H9 (cell line): ENCODE measurements at regions not wholly inside any gene's neighbourhood (a gene's known extent, or its start where the extent isn't known, plus 50 kb on each side); places are given as distances from the start of the nearest gene placed in this dataset.
"Not testable (repeated sequence)": the region's sequence is repeated elsewhere in the genome, so short reads cannot be mapped to it uniquely, and the experiment has no call there.

ENCODE experiments used
- DNase-seq: peaks from one replicate; pipeline ENCODE4 v3.0.0-alpha.2; 2017
- H2AFZ ChIP-seq: one replicate; pipeline ENCODE4 v1.6.1; 2013; ENCODE audit warnings: mild to moderate bottlenecking, low read length, control low read depth, moderate library complexity
- H2AK5ac ChIP-seq: 2 replicates; pipeline ENCODE4 v1.6.1; 2013; ENCODE audit warnings: low read length, control low read depth, mixed read lengths; ENCODE audit not compliant: insufficient read length
- H2BK120ac ChIP-seq: one replicate; pipeline ENCODE4 v1.6.1; 2013; ENCODE audit warnings: low read depth, mild to moderate bottlenecking, low read length, control low read depth, inconsistent platforms; ENCODE audit not compliant: poor library complexity, severe bottlenecking
- H2BK12ac ChIP-seq: 2 replicates; pipeline ENCODE4 v1.6.1; 2013; ENCODE audit warnings: low read length, control low read depth, mixed read lengths, low read depth; ENCODE audit not compliant: insufficient read length
- H2BK15ac ChIP-seq: 2 replicates; pipeline ENCODE4 v1.6.1; 2013; ENCODE audit warnings: low read depth, low read length, control low read depth
- H2BK20ac ChIP-seq: one replicate; pipeline ENCODE4 v1.6.1; 2013; ENCODE audit warnings: low read depth, mild to moderate bottlenecking, low read length, control low read depth, inconsistent platforms; ENCODE audit not compliant: poor library complexity, severe bottlenecking
- H2BK5ac ChIP-seq: 2 replicates; pipeline ENCODE4 v1.6.1; 2013; ENCODE audit warnings: low read length, control low read depth, mixed read lengths; ENCODE audit not compliant: insufficient read length
- H3K14ac ChIP-seq: 2 replicates; pipeline ENCODE4 v1.6.1; 2013; ENCODE audit warnings: low read length, control low read depth; ENCODE audit not compliant: insufficient read depth
- H3K18ac ChIP-seq: 2 replicates; pipeline ENCODE4 v1.6.1; 2013; ENCODE audit warnings: low read depth, mild to moderate bottlenecking, mixed read lengths, low read length, control low read depth; ENCODE audit not compliant: insufficient read length
- H3K23ac ChIP-seq: 2 replicates; pipeline ENCODE4 v1.6.1; 2013; ENCODE audit warnings: low read length, control low read depth, mixed read lengths, low read depth; ENCODE audit not compliant: insufficient read length
- H3K23me2 ChIP-seq: 2 replicates; pipeline ENCODE4 v1.6.1; 2013; ENCODE audit warnings: low read depth, mild to moderate bottlenecking, mixed read lengths, low read length, control low read depth; ENCODE audit not compliant: insufficient read length, poor library complexity, severe bottlenecking
- H3K27ac ChIP-seq: 2 replicates; pipeline ENCODE4 v1.5.1; 2013; ENCODE audit warnings: low read length, control low read depth, mixed read lengths, low read depth; ENCODE audit not compliant: insufficient read length
- H3K27me3 ChIP-seq: 2 replicates; pipeline ENCODE4 v1.6.1; 2013; ENCODE audit warnings: low read length, control low read depth, inconsistent platforms; ENCODE audit not compliant: insufficient read depth
- H3K4ac ChIP-seq: 2 replicates; pipeline ENCODE4 v1.6.1; 2013; ENCODE audit warnings: low read depth, mild to moderate bottlenecking, control low read depth, inconsistent platforms, low read length, moderate library complexity
- H3K4me1 ChIP-seq: 2 replicates; pipeline ENCODE4 v1.6.1; 2013; ENCODE audit warnings: low read length, control low read depth, inconsistent platforms; ENCODE audit not compliant: insufficient read depth
- H3K4me2 ChIP-seq: 2 replicates; pipeline ENCODE4 v1.6.1; 2013; ENCODE audit warnings: low read length, control low read depth, mixed read lengths; ENCODE audit not compliant: insufficient read length, insufficient read depth
- H3K56ac ChIP-seq: 2 replicates; pipeline ENCODE4 v1.6.1; 2013; ENCODE audit warnings: low read depth, mild to moderate bottlenecking, mixed read lengths, low read length, control low read depth; ENCODE audit not compliant: insufficient read length
- H3K79me1 ChIP-seq: 2 replicates; pipeline ENCODE4 v1.6.1; 2013; ENCODE audit warnings: low read depth, mild to moderate bottlenecking, moderate library complexity, low read length, control low read depth, inconsistent platforms; ENCODE audit not compliant: insufficient read depth, poor library complexity, severe bottlenecking
- H3K79me2 ChIP-seq: 2 replicates; pipeline ENCODE4 v1.6.1; 2013; ENCODE audit warnings: low read length, control low read depth, inconsistent platforms; ENCODE audit not compliant: insufficient read depth
- H3K9ac ChIP-seq: 2 replicates; pipeline ENCODE4 v1.6.1; 2013; ENCODE audit warnings: low read length, control low read depth, mixed read lengths; ENCODE audit not compliant: insufficient read length; ENCODE audit errors: extremely low read depth
- H3K9me3 ChIP-seq: one replicate; pipeline ENCODE4 v1.6.1; 2013; ENCODE audit warnings: low read depth, low read length, inconsistent platforms; ENCODE audit not compliant: control insufficient read depth
- H3T11ph ChIP-seq: one replicate; pipeline ENCODE4 v1.6.1; 2013; ENCODE audit warnings: mild to moderate bottlenecking, low read length, control low read depth, inconsistent platforms
- H4K20me1 ChIP-seq: one replicate; pipeline ENCODE4 v1.6.1; 2013; ENCODE audit not compliant: control insufficient read depth, insufficient read length, insufficient read depth
- H4K5ac ChIP-seq: 2 replicates; pipeline ENCODE4 v1.6.1; 2013; ENCODE audit warnings: low read depth, mild to moderate bottlenecking, mixed read lengths, low read length, control low read depth; ENCODE audit not compliant: insufficient read length
- H4K8ac ChIP-seq: replicated peaks from 2 replicates; pipeline ENCODE4 v1.6.1; 2013; ENCODE audit warnings: low read length, control low read depth, mixed read lengths, low read depth; ENCODE audit not compliant: insufficient read length
- H4K91ac ChIP-seq: 2 replicates; pipeline ENCODE4 v1.6.1; 2013; ENCODE audit warnings: low read depth, mild to moderate bottlenecking, moderate library complexity, mixed read lengths, low read length, control low read depth; ENCODE audit not compliant: insufficient read length
- H3K27ac Mint-ChIP-seq, 3 experiments: 2 replicates in 2 of 3; 3 replicates in 1 of 3; pipeline ENCODE4 v1.8.0; 2020 to 2021; ENCODE audit warnings: mixed read lengths in 3 of 3, mild to moderate bottlenecking in 1 of 3, moderate library complexity in 1 of 3
- H3K27me3 Mint-ChIP-seq: 2 replicates; pipeline ENCODE4 v1.8.0; 2021; ENCODE audit warnings: low read depth, mild to moderate bottlenecking, moderate library complexity, mixed read lengths
- H3K36me3 Mint-ChIP-seq, 3 experiments: 2 replicates in 2 of 3; 3 replicates in 1 of 3; pipeline ENCODE4 v1.8.0; 2020 to 2021; ENCODE audit warnings: low read depth in 3 of 3, mixed read lengths in 3 of 3; ENCODE audit not compliant: insufficient read depth in 1 of 3
- H3K4me1 Mint-ChIP-seq, 2 experiments: 2 replicates each; pipeline ENCODE4 v1.8.0; 2020; ENCODE audit warnings: mixed read lengths in 2 of 2
- H3K4me3 Mint-ChIP-seq, 2 experiments: 2 replicates in 1 of 2; 3 replicates in 1 of 2; pipeline ENCODE4 v1.8.0; 2020 to 2021; ENCODE audit warnings: mild to moderate bottlenecking in 2 of 2, mixed read lengths in 2 of 2, moderate library complexity in 1 of 2
- H3K9me3 Mint-ChIP-seq, 2 experiments: 2 replicates in 1 of 2; 3 replicates in 1 of 2; pipeline ENCODE4 v1.8.0; 2020; ENCODE audit warnings: mild to moderate bottlenecking in 2 of 2, mixed read lengths in 2 of 2, moderate library complexity in 1 of 2
- CTCF ChIP-seq: fragments of 200-600 bp; sonication (generic); conservative IDR thresholded peaks from 3 replicates; pipeline ENCODE4 v1.8.0; 2021; ENCODE audit warnings: antibody characterized with exemption, mild to moderate bottlenecking
- WGBS: extraction: QIAGEN DNeasy Blood & Tissue Kit; methylation state at CpG from one replicate; pipeline ENCODE4 v1.1.7; 2013; ENCODE audit warnings: missing lambda C conversion rate, low lambda C conversion rate, mixed read lengths; ENCODE audit not compliant: insufficient read length; ENCODE audit errors: extremely low coverage; 5-methylcytosine and 5-hydroxymethylcytosine counted together

DNA sequence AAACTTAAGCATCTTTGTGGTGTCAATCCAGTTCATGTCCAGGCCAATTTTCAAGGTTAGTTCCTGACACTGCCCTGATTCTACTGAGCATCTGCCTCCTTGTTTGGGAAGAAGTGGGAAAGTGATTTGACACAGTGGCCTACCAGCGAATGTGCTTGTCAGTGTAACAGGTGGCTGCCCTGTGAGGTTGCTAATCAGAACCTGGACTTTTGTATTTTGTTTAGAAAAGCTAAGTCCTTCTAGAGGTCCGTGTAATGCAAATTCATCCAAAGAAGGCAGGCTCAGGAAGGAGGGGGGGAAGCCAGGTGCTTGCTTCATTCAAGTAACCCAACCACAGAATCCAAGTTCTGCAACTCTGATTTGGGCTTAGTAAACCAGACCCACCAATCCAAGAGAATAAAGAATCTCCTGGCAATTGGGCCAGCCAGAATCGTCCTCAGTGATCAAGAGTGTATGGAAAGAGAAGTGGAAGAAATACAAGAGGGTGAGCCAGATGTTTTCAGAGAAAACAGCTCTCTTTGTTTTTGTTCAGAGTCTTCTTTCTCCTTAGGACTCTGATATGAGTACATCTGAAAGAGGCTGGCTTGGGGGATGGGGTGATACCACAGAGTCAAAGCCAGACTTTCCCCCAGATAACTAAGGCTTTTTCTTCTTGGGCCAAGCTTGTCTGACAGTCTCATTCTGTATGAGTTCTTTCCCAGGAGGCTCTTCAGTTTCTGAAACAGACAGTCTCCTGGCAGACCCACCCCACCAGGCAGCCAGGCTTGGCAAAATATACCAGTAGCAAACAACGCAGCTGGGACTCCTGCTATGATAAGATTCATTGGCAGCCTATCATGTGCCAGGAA lies 508.9 kb upstream of the TBL1XR1 start:
- no peak overlapping the region for H3T11ph ChIP-seq
- no peaks in the 10 kb centered on the region for H3K27me3 ChIP-seq
- H3K9me3 ChIP-seq, result no peaks in the 10 kb centered on the region
- H3K9ac ChIP-seq, result no peak overlapping the region
- no peak overlapping the region for H3K4ac ChIP-seq
- no CpG with 5 or more reads among the region's 4 CpGs for WGBS
- no peak overlapping the region for H3K4me3 Mint-ChIP-seq
- no peak overlapping the region for H2AK5ac ChIP-seq
- H3K23me2 ChIP-seq, result no peaks in the 10 kb centered on the region
- no peak overlapping the region for H2BK5ac ChIP-seq
- no peak overlapping the region for H3K14ac ChIP-seq
- no peak overlapping the region for H4K5ac ChIP-seq
- TF ChIP-seq CTCF, result no peak
- H3K36me3 Mint-ChIP-seq, result no peaks in the 10 kb centered on the region; a peak in 1 of 7 replicates
- no peak overlapping the region for H2BK120ac ChIP-seq
- H3K56ac ChIP-seq, result no peak overlapping the region
- no peak for DNase-seq
- no peak overlapping the region for H2BK20ac ChIP-seq
- no peak overlapping the region for H4K91ac ChIP-seq
- no peak overlapping the region for H2AFZ ChIP-seq
- H2BK15ac ChIP-seq, result no peak overlapping the region
- no peak overlapping the region for H2BK12ac ChIP-seq
- H3K23ac ChIP-seq, result no peak overlapping the region
- no peak overlapping the region for H3K27ac ChIP-seq
- no peak overlapping the region for H4K8ac ChIP-seq
- no peaks in the 10 kb centered on the region for H4K20me1 ChIP-seq
- no peak overlapping the region for H3K27ac Mint-ChIP-seq
- no peaks in the 10 kb centered on the region for H3K9me3 Mint-ChIP-seq
- no peaks in the 10 kb centered on the region for H3K79me1 ChIP-seq
- peaks cover 4% of the 10 kb centered on the region in 2 experiments; a peak in 2 of 4 replicates for H3K4me1 Mint-ChIP-seq
- H3K18ac ChIP-seq, result no peak overlapping the region
- H3K27me3 Mint-ChIP-seq, result no peaks in the 10 kb centered on the region
- H3K4me2 ChIP-seq, result no peak overlapping the region
- H3K79me2 ChIP-seq, result no peaks in the 10 kb centered on the region
- no peaks in the 10 kb centered on the region for H3K4me1 ChIP-seq

GRCh38 chr3:177709470-177709869 lies 512.2 kb upstream of the TBL1XR1 start:
- H2BK120ac ChIP-seq, H2BK15ac ChIP-seq: not testable (repeated sequence)
- WGBS, result no CpG with 5 or more reads among the region's 7 CpGs

More at GRCh38 chr3:177709470-177709869, 512.2 kb upstream of the TBL1XR1 start:
- H3K9me3 Mint-ChIP-seq, H3K4me1 ChIP-seq, H2BK20ac ChIP-seq, H3K9ac ChIP-seq, H3K4ac ChIP-seq, H4K8ac ChIP-seq, H3K79me2 ChIP-seq, H2BK12ac ChIP-seq, DNase-seq, H3K36me3 Mint-ChIP-seq, H3K27me3 Mint-ChIP-seq, H3T11ph ChIP-seq, H2AFZ ChIP-seq, H4K91ac ChIP-seq, H3K56ac ChIP-seq, H3K27ac ChIP-seq, H2AK5ac ChIP-seq, H3K4me3 Mint-ChIP-seq, H3K79me1 ChIP-seq, H3K9me3 ChIP-seq, H3K18ac ChIP-seq, H3K23ac ChIP-seq, H3K14ac ChIP-seq, H3K4me2 ChIP-seq, H3K4me1 Mint-ChIP-seq, H3K27ac Mint-ChIP-seq, H4K5ac ChIP-seq, H3K23me2 ChIP-seq, H3K27me3 ChIP-seq, H4K20me1 ChIP-seq, H2BK5ac ChIP-seq: not testable (repeated sequence)
